Esophagus muscularis mucosa (tissue), 4 donors: ENCODE measurements at regions not wholly inside any gene's neighbourhood (a gene's known extent, or its start where the extent isn't known, plus 50 kb on each side); places are given as distances from the start of the nearest gene placed in this dataset.

Source experiments
- DNase-seq: peaks from one replicate; pipeline ENCODE4 v3.0.0-alpha.2; 2017; ENCODE audit errors: extremely low spot score
- H3K27ac ChIP-seq, 4 donors: fragments of 200-600 bp; sonication (generic); replicated peaks in 1 of 4; 1 replicate in 3 of 4; 2 replicates in 1 of 4; pipeline ENCODE4 v1.5.1; 2016 to 2019; ENCODE audit warnings: mild to moderate bottlenecking in 1 of 4
- H3K27me3 ChIP-seq, 4 donors: fragments of 200-600 bp; sonication (generic); one replicate each; pipeline versions ENCODE4 v1.5.1 to v1.6.0; 2016 to 2019
- H3K36me3 ChIP-seq, 4 donors: fragments of 200-600 bp; sonication (generic); one replicate each; pipeline ENCODE4 v1.5.1; 2016 to 2019
- H3K4me1 ChIP-seq, 4 donors: fragments of 200-600 bp; sonication (generic); one replicate each; pipeline ENCODE4 v1.5.1; 2016 to 2019
- H3K4me3 ChIP-seq, 4 donors: fragments of 200-600 bp; sonication (generic); 1 replicate in 2 of 4; 2 replicates in 2 of 4; pipeline ENCODE4 v1.5.1; 2016 to 2019; ENCODE audit warnings: mild to moderate bottlenecking in 4 of 4, moderate library complexity in 1 of 4
- H3K9me3 ChIP-seq, 4 donors: fragments of 200-600 bp; sonication (generic); 1 replicate in 3 of 4; 2 replicates in 1 of 4; pipeline ENCODE4 v1.5.1; 2016 to 2019
- CTCF ChIP-seq, 3 experiments: fragments of 200-600 bp in 2 of 3; fragments of 450-650 bp in 1 of 3; sonication (generic) in 2 of 3; IDR thresholded peaks; one replicate each; pipeline ENCODE4 v1.5.1; 2017 to 2019; ENCODE audit warnings: antibody characterized with exemption in 3 of 3, mild to moderate bottlenecking in 2 of 3, moderate library complexity in 1 of 3
- EP300 ChIP-seq: sonication (generic); formaldehyde crosslinking; IDR thresholded peaks from one replicate; pipeline ENCODE4 v1.6.1; 2017; ENCODE audit warnings: antibody characterized with exemption
- POLR2A ChIP-seq: fragments of 450-650 bp; IDR thresholded peaks from one replicate; pipeline ENCODE4 v1.6.1; 2017; ENCODE audit warnings: antibody characterized with exemption, moderate library complexity, mild to moderate bottlenecking, low read depth
- POLR2AphosphoS5 ChIP-seq, 2 donors: sonication (generic); formaldehyde crosslinking; IDR thresholded peaks; one replicate each; pipeline ENCODE4 v1.6.1; 2017; ENCODE audit warnings: antibody characterized with exemption in 2 of 2
- WGBS: methylation state at CpG from one replicate; pipeline ENCODE4 v1.1.5; 2018; 5-methylcytosine and 5-hydroxymethylcytosine counted together
- intact Hi-C: fragments of 100-400 bp; cut with DNase I; formaldehyde crosslinking; loops from one replicate; pipeline ENCODE4 v1.15.1; 2023

GRCh38 chr9:22210262-22210661 is 201.2 kb upstream of the CDKN2B start:
- no peaks in the 10 kb centered on the region for H3K36me3 ChIP-seq
- peaks cover 5 to 21% (median 10%) of the 10 kb centered on the region in 4 donors for H3K4me1 ChIP-seq
- H3K27me3 ChIP-seq: no peaks in the 10 kb centered on the region
- no peak overlapping the region for H3K4me3 ChIP-seq
- no peaks in the 10 kb centered on the region for H3K9me3 ChIP-seq
- intact Hi-C loops: no loop called here
- WGBS: 67% methylated on average over 1 of the region's 1 CpG
- no peak for DNase-seq
- TF ChIP-seq POLR2AphosphoS5 (IDR thresholded peaks at IDR 0.05): no peak
- no peak for TF ChIP-seq EP300
- no peak for TF ChIP-seq CTCF (IDR thresholded peaks at IDR 0.05)
- no peak for TF ChIP-seq POLR2A
- H3K27ac ChIP-seq: no peak overlapping the region

- Histone ChIP-seq H3K27ac (no peak overlapping the region), H3K4me1 (peaks cover 5 to 21% (median 10%) of the 10 kb centered on the region in 4 donors), H3K9me3 (no peaks in the 10 kb centered on the region), H3K36me3 (no peaks in the 10 kb centered on the region), H3K27me3 (no peaks in the 10 kb centered on the region), H3K4me3 (no peak overlapping the region)
- WGBS: 78% methylated on average over 2 of the region's 2 CpGs
- TF ChIP-seq EP300 (no peak), POLR2AphosphoS5 (IDR thresholded peaks at IDR 0.05) (no peak), CTCF (IDR thresholded peaks at IDR 0.05) (no peak), POLR2A (no peak)
- intact Hi-C loops: no loop called here
- DNase-seq: no peak
These were observed 201.8 kb upstream of the CDKN2B start for GRCh38 chr9:22210936-22211335.

DNA sequence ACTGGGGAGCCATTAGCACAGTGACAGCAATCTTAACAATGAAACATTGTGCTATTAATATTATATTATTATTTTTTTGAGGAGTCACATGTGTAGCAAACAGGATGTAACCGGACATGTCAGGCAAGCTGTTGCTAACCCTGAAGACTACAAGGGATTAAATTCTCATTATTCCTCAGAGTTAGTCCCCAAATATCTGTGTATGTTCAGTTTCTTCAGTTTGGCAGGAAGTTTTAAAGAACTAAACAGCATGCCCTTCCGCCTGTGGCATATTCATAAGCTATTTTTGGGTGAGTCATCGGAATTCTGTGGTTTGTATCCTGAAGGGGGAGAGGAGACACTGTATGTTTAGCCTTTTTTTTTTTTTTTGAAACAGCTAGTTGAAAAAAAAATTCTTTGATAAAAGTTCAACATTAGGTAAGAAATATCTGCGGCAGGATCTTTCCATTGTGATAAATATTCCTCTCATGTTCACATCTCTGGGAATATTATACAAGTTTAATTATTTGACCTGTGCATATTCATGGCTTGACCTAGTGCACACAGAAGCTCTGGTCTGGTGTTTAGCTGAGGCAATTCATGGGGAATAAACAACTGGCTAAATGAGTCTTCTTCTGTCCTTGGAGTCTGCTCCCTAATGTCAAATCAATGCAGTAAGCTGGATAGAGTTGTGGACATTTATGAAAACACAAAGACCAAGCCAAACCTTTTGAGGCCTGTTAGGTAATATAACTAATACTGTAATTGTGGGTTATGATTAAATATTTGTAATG is 202.7 kb upstream of the CDKN2B start:
- H3K27me3 ChIP-seq: no peaks in the 10 kb centered on the region
- DNase-seq: no peak
- no peaks in the 10 kb centered on the region for H3K36me3 ChIP-seq
- intact Hi-C loops: no loop called here
- H3K9me3 ChIP-seq: no peaks in the 10 kb centered on the region
- H3K27ac ChIP-seq: no peak overlapping the region
- no peak overlapping the region for H3K4me3 ChIP-seq
- TF ChIP-seq POLR2AphosphoS5 (IDR thresholded peaks at IDR 0.05) (no peak), CTCF (IDR thresholded peaks at IDR 0.05) (no peak), POLR2A (no peak), EP300 (no peak)
- WGBS: 22% methylated on average over 4 of the region's 4 CpGs
- peaks cover 5 to 21% (median 10%) of the 10 kb centered on the region in 4 donors for H3K4me1 ChIP-seq

DNA sequence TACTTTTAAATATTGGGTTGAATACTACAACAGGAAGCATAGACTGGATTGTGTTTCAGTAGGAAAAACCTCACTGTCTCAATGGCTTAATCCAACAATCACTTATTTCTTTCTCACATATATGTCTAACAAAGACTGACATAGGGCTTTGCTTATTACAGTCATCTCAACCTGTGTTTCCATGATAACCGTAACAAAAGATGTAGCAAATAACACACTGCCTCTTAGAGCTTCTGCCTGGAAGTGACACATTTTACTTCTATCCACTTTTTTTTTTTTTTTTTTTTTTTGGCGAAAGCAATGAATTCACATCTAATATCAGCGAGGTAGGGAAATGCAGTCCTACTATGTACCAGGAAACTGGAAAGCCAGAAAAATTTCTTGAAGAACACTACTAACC is 204.9 kb upstream of the CDKN2B start:
- no peak overlapping the region for H3K4me3 ChIP-seq
- H3K9me3 ChIP-seq: no peaks in the 10 kb centered on the region
- H3K27me3 ChIP-seq: no peaks in the 10 kb centered on the region
- no peak for DNase-seq
- TF ChIP-seq CTCF (IDR thresholded peaks at IDR 0.05) (no peak), POLR2A (no peak), POLR2AphosphoS5 (IDR thresholded peaks at IDR 0.05) (no peak), EP300 (no peak)
- H3K27ac ChIP-seq: no peak overlapping the region
- no peaks in the 10 kb centered on the region for H3K36me3 ChIP-seq
- H3K4me1 ChIP-seq: peaks cover 5 to 15% (median 10%) of the 10 kb centered on the region in 4 donors
- intact Hi-C loops: no loop called here
- 93% methylated on average over 3 of the region's 3 CpGs for WGBS
